ENCODE measurements at regions not wholly inside any gene's neighbourhood (a gene's known extent, or its start where the extent isn't known, plus 50 kb on each side); places are given as distances from the start of the nearest gene placed in this dataset.
"Not testable (repeated sequence)": the region's sequence is repeated elsewhere in the genome, so short reads cannot be mapped to it uniquely, and the experiment has no call there.

DNA sequence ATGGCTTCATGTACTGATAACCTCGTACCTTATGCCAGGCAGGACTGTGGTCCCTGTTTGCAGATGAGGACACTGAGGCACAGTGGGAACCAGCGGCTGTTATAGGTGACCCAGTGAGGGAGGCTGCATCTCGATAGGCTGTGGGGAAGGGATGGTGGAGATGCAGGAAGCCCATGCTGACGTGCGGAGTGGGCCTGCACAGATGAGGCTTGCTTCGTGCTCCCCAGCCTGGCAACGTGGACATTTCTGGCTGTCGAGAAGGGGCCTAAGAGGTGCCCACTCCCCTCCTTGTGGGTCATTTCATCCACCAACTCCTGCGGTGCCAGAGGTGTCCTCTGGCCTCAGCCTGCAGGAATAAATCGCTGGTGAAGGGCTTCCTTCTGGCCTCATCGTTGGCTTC, 107.4 kb downstream of the SLC25A47 start:
- no peaks in the 10 kb centered on the region for H3K9me3 ChIP-seq
- no peaks in the 10 kb centered on the region for H3K27me3 ChIP-seq
- TF ChIP-seq CTCF (IDR thresholded peaks at IDR 0.05), result no peak
- TF ChIP-seq POLR2A (IDR thresholded peaks at IDR 0.05), result no peak
- TF ChIP-seq POLR2AphosphoS5 (IDR thresholded peaks at IDR 0.05; ENCODE audit: insufficient read depth in 1 of 2, low read depth in 1 of 2), result no peak
- no peak overlapping the region for H3K27ac ChIP-seq
- no peak for DNase-seq (ENCODE audit: extremely low spot score in 2 of 2)
- H3K36me3 ChIP-seq, result no peaks in the 10 kb centered on the region
- intact Hi-C loops (cut with DNase I), result loop anchor here (5.0 kb wide), 1 partner anchor 192 kb away; no protein-coding TSS in a partner anchor
- no peak overlapping the region for H3K4me3 ChIP-seq
- H3K4me1 ChIP-seq, result no peaks in the 10 kb centered on the region

GRCh38 chr14:100431461-100431860, 108.3 kb downstream of the SLC25A47 start:
- intact Hi-C loops (cut with DNase I), result loop anchor here (5.0 kb wide), 1 partner anchor 191 kb away; no protein-coding TSS in a partner anchor
- not testable (repeated sequence) for H3K9me3 ChIP-seq; H3K27me3 ChIP-seq; H3K36me3 ChIP-seq; H3K27ac ChIP-seq; DNase-seq (ENCODE audit: extremely low spot score in 2 of 2); H3K4me1 ChIP-seq; H3K4me3 ChIP-seq

GRCh38 chr14:100432652-100433427, 109.7 kb downstream of the SLC25A47 start:
- TF ChIP-seq CTCF (IDR thresholded peaks at IDR 0.05), result no peak
- no peaks in the 10 kb centered on the region for H3K9me3 ChIP-seq
- H3K27me3 ChIP-seq, result no peaks in the 10 kb centered on the region

DNA sequence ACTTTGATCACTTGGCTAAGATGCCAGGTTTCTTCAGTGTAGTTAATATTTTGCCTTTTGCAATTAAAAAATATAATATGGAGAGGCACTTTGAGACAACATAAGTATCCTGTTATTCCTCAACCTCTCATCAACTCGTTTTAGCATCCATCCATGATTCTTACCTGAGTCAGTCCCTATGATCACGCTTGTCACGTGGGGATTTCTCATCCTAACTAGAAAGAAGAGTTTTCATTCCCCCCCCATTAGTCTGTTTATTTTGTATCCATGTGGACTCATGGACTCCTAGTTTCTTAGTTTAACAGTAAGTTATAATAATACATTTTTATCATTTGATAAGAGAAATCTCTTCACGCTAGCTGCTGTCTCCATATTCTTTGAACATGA, 110.3 kb downstream of the SLC25A47 start:
- Histone ChIP-seq H3K27ac (no peak overlapping the region), H3K36me3 (no peaks in the 10 kb centered on the region), H3K9me3 (no peaks in the 10 kb centered on the region), H3K4me3 (no peak overlapping the region), H3K27me3 (no peaks in the 10 kb centered on the region), H3K4me1 (no peaks in the 10 kb centered on the region)
- intact Hi-C loops (cut with DNase I), result loop anchor here (5.0 kb wide), 1 partner anchor 189 kb away; no protein-coding TSS in a partner anchor
- TF ChIP-seq POLR2A (IDR thresholded peaks at IDR 0.05) (no peak), POLR2AphosphoS5 (IDR thresholded peaks at IDR 0.05; ENCODE audit: insufficient read depth in 1 of 2, low read depth in 1 of 2) (no peak), CTCF (IDR thresholded peaks at IDR 0.05) (no peak)
- DNase-seq (ENCODE audit: extremely low spot score in 2 of 2), result no peak

More at GRCh38 chr14:100432652-100433427, 109.7 kb downstream of the SLC25A47 start:
- Histone ChIP-seq H3K27ac (no peak overlapping the region), H3K4me1 (no peaks in the 10 kb centered on the region), H3K36me3 (no peaks in the 10 kb centered on the region), H3K4me3 (no peak overlapping the region)
- no peak for DNase-seq (ENCODE audit: extremely low spot score in 2 of 2)
- intact Hi-C loops (cut with DNase I), result loop anchor here (5.0 kb wide), 1 partner anchor 189 kb away; no protein-coding TSS in a partner anchor

GRCh38 chr14:100434033-100434601, 111.0 kb downstream of the SLC25A47 start:
- Histone ChIP-seq H3K36me3 (no peaks in the 10 kb centered on the region), H3K27ac (no peak overlapping the region), H3K27me3 (no peaks in the 10 kb centered on the region), H3K9me3 (no peaks in the 10 kb centered on the region), H3K4me3 (no peak overlapping the region), H3K4me1 (peaks cover 4% of the 10 kb centered on the region)
- intact Hi-C loops (cut with DNase I), result loop anchor here (5.0 kb wide), 1 partner anchor 188 kb away; no protein-coding TSS in a partner anchor
- TF ChIP-seq CTCF (IDR thresholded peaks at IDR 0.05) (no peak), POLR2AphosphoS5 (IDR thresholded peaks at IDR 0.05; ENCODE audit: insufficient read depth in 1 of 2, low read depth in 1 of 2) (no peak), POLR2A (IDR thresholded peaks at IDR 0.05) (no peak)
- DNase-seq (ENCODE audit: extremely low spot score in 2 of 2), result no peak
